KMS-11 (cell line): ENCODE measurements at regions not wholly inside any gene's neighbourhood (a gene's known extent, or its start where the extent isn't known, plus 50 kb on each side); places are given as distances from the start of the nearest gene placed in this dataset.

Experiments
- H2AFZ ChIP-seq: fragments of 200-600 bp; sonication (generic); 2 replicates; pipeline ENCODE4 v1.6.1; 2016; ENCODE audit warnings: antibody characterized with exemption, mixed run types, low read depth
- H3K27ac ChIP-seq: fragments of 200-600 bp; sonication (generic); 2 replicates; pipeline ENCODE4 v1.6.1; 2016; ENCODE audit warnings: mild to moderate bottlenecking, mixed run types
- H3K27me3 ChIP-seq: fragments of 200-600 bp; sonication (generic); 2 replicates; pipeline ENCODE4 v1.6.1; 2017; ENCODE audit warnings: mild to moderate bottlenecking, low read depth, mixed run types, moderate library complexity; ENCODE audit not compliant: insufficient read depth
- H3K36me3 ChIP-seq: fragments of 200-600 bp; sonication (generic); 2 replicates; pipeline ENCODE4 v1.6.1; 2017; ENCODE audit warnings: mild to moderate bottlenecking, mixed run types; ENCODE audit not compliant: insufficient read depth
- H3K4me1 ChIP-seq: fragments of 200-600 bp; sonication (generic); 2 replicates; pipeline ENCODE4 v1.6.1; 2016; ENCODE audit warnings: mild to moderate bottlenecking, low read depth, mixed run types; ENCODE audit not compliant: poor library complexity, severe bottlenecking
- H3K4me2 ChIP-seq: fragments of 200-600 bp; sonication (generic); 2 replicates; pipeline ENCODE4 v1.7.0; 2016; ENCODE audit warnings: mild to moderate bottlenecking, mixed run types
- H3K4me3 ChIP-seq: fragments of 200-600 bp; sonication (generic); IDR thresholded peaks from 2 replicates; pipeline ENCODE4 v1.6.1; 2017; ENCODE audit warnings: low read depth, low read length, mixed read lengths; ENCODE audit not compliant: insufficient read depth
- H3K79me2 ChIP-seq: fragments of 200-600 bp; sonication (generic); 2 replicates; pipeline ENCODE4 v1.6.1; 2016; ENCODE audit warnings: low read depth, mixed run types; ENCODE audit not compliant: insufficient read depth
- H3K9ac ChIP-seq: fragments of 200-600 bp; sonication (generic); 2 replicates; pipeline ENCODE4 v1.6.1; 2016; ENCODE audit warnings: mild to moderate bottlenecking, mixed run types
- H4K20me1 ChIP-seq: fragments of 200-600 bp; sonication (generic); 2 replicates; pipeline ENCODE4 v1.6.1; 2016; ENCODE audit warnings: mild to moderate bottlenecking, mixed run types; ENCODE audit not compliant: insufficient read depth
- TF ChIP-seq, protein P1 (sequence below): fragments of 200-600 bp; sonication (generic); conservative IDR thresholded peaks from 2 replicates; pipeline ENCODE4 v1.6.1; 2017; ENCODE audit warnings: low read depth, mild to moderate bottlenecking, antibody characterized with exemption, low read length, moderate library complexity, mixed read lengths

DNA sequence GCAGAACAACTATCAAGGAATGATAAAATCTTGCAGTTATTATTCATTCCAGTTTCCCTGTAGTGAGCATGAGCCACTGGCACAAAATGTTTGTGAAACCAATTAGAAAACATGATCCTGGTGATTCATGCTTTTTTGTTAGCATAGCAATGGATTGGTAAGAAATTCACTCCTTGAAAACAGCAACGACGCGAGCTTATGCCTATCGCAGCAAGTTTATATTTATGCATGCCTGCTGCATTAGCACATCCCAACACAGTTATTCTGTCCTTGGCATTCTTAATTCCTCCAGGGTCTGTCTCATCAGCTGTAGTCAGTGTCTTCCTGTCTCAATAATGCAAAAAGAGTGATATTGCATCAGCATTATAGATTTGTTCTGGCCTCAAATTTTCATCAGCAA is 975.9 kb downstream of the STIM2 start:
- Histone ChIP-seq H3K79me2 (no peaks in the 10 kb centered on the region), H3K4me2 (no peak overlapping the region), H4K20me1 (no peaks in the 10 kb centered on the region), H3K36me3 (no peaks in the 10 kb centered on the region), H3K4me1 (no peaks in the 10 kb centered on the region), H3K9ac (no peak overlapping the region), H3K4me3 (no peak overlapping the region), H3K27ac (no peak overlapping the region), H3K27me3 (no peaks in the 10 kb centered on the region), H2AFZ (no peak overlapping the region)
- TF ChIP-seq, protein P1, sequence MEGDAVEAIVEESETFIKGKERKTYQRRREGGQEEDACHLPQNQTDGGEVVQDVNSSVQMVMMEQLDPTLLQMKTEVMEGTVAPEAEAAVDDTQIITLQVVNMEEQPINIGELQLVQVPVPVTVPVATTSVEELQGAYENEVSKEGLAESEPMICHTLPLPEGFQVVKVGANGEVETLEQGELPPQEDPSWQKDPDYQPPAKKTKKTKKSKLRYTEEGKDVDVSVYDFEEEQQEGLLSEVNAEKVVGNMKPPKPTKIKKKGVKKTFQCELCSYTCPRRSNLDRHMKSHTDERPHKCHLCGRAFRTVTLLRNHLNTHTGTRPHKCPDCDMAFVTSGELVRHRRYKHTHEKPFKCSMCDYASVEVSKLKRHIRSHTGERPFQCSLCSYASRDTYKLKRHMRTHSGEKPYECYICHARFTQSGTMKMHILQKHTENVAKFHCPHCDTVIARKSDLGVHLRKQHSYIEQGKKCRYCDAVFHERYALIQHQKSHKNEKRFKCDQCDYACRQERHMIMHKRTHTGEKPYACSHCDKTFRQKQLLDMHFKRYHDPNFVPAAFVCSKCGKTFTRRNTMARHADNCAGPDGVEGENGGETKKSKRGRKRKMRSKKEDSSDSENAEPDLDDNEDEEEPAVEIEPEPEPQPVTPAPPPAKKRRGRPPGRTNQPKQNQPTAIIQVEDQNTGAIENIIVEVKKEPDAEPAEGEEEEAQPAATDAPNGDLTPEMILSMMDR, result no peak

GRCh38 chr4:27843776-27844175 is 983.1 kb downstream of the STIM2 start:
- no peak overlapping the region for H3K27ac ChIP-seq
- H3K36me3 ChIP-seq, result no peaks in the 10 kb centered on the region
- no peak overlapping the region for H2AFZ ChIP-seq
- H3K4me1 ChIP-seq, result no peaks in the 10 kb centered on the region
- no peak overlapping the region for H3K4me3 ChIP-seq
- no peak overlapping the region for H3K9ac ChIP-seq
- TF ChIP-seq, protein P1, result no peak
- no peaks in the 10 kb centered on the region for H3K27me3 ChIP-seq
- H3K4me2 ChIP-seq, result no peak overlapping the region
- H3K79me2 ChIP-seq, result no peaks in the 10 kb centered on the region
- H4K20me1 ChIP-seq, result no peaks in the 10 kb centered on the region

DNA sequence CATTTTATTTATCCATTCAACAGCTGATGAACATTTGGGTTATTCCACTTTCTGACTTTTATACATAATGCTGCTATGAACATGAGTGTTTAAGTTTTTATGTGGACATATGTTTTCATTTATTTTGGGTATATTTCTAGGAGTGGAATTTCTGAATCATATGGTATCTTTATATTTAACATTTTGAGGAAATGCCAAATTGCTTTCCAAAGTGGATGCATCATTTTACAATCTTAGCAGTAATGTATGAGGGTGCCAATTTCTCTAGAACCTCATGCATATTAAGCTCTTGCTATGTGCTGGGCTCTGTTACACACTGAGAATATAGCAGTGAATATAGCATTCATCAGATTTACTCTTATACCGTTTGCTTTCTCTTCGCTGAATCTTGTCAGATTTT is 983.7 kb downstream of the STIM2 start:
- Histone ChIP-seq H3K4me2 (no peak overlapping the region), H3K27ac (no peak overlapping the region), H3K36me3 (no peaks in the 10 kb centered on the region), H3K27me3 (no peaks in the 10 kb centered on the region), H3K79me2 (no peaks in the 10 kb centered on the region), H4K20me1 (no peaks in the 10 kb centered on the region), H2AFZ (no peak overlapping the region), H3K4me3 (no peak overlapping the region), H3K9ac (no peak overlapping the region), H3K4me1 (no peaks in the 10 kb centered on the region)
- TF ChIP-seq, protein P1, result no peak

DNA sequence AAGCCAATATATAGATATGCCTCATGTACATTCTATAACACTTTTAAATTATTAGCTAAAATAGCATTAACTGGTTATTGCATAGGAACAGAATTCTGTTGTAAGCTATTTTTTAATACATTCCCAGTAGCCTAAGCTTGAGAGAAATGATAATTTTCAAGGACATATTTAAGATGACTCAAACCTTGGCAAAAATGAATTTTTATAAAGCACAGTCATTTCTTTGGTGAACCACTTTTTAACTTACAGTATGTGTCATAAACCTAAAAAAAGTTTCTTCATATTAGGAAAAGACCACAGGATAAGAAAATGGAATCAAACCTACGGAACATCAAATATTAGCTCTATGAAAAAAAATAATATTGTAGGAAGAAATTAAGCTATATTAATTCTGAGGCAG is 986.3 kb downstream of the STIM2 start:
- H3K79me2 ChIP-seq, result no peaks in the 10 kb centered on the region
- no peaks in the 10 kb centered on the region for H3K4me1 ChIP-seq
- H3K36me3 ChIP-seq, result no peaks in the 10 kb centered on the region
- TF ChIP-seq, protein P1, result no peak
- no peak overlapping the region for H3K4me2 ChIP-seq
- H3K27ac ChIP-seq, result no peak overlapping the region
- H2AFZ ChIP-seq, result no peak overlapping the region
- no peak overlapping the region for H3K4me3 ChIP-seq
- H4K20me1 ChIP-seq, result no peaks in the 10 kb centered on the region
- H3K9ac ChIP-seq, result no peak overlapping the region
- no peaks in the 10 kb centered on the region for H3K27me3 ChIP-seq

- H3K9ac ChIP-seq, result no peak overlapping the region
- TF ChIP-seq, protein P1, result peak; percentile 70
Measured at GRCh38 chr4:27861381-27861787, 1000.7 kb downstream of the STIM2 start.

More at GRCh38 chr4:27861381-27861787, 1000.7 kb downstream of the STIM2 start:
- H3K4me3 ChIP-seq, result no peak overlapping the region
- H3K36me3 ChIP-seq, result no peaks in the 10 kb centered on the region
- H3K4me2 ChIP-seq, result peak overlapping the region; percentile 31
- no peaks in the 10 kb centered on the region for H4K20me1 ChIP-seq
- H3K27ac ChIP-seq, result peak overlapping the region; percentile 55; the same call in 1 of the 2 replicates
- no peaks in the 10 kb centered on the region for H3K79me2 ChIP-seq
- peak overlapping the region; percentile 53 for H2AFZ ChIP-seq
- H3K27me3 ChIP-seq, result no peaks in the 10 kb centered on the region
- peaks cover 19% of the 10 kb centered on the region for H3K4me1 ChIP-seq
